T-cell (primary cell): ENCODE measurements at regions not wholly inside any gene's neighbourhood (a gene's known extent, or its start where the extent isn't known, plus 50 kb on each side); places are given as distances from the start of the nearest gene placed in this dataset.

ENCODE experiments used
- ATAC-seq, 4 experiments: fragments of 200-7000 bp in 3 of 4; fragments of 150-1000 bp in 1 of 4; cut with Tn5 transposase; replicated peaks in 1 of 4; 1 replicate in 3 of 4; 2 replicates in 1 of 4; pipeline ENCODE4 v1.10.0; 2021; ENCODE audit warnings: moderate library complexity in 3 of 4, mild to moderate bottlenecking in 2 of 4, moderate number of reproducible peaks in 1 of 4
- CTCF ChIA-PET, 2 donors: fragments of 300-600 bp; sonication (Branson Sonifier 250); formaldehyde crosslinking; loops; one replicate each; lab custom pipeline; 2022; ENCODE audit warnings: antibody characterized with exemption in 2 of 2; lab: Charles Lee
- POLR2A ChIA-PET, 2 donors: fragments of 300-600 bp; sonication (Branson Sonifier 250); formaldehyde crosslinking; loops; one replicate each; lab custom pipeline; 2022; ENCODE audit warnings: antibody characterized with exemption in 2 of 2; lab: Charles Lee
- DNase-seq, 35 experiments: peaks; one replicate each; pipeline versions ENCODE4 v3.0.0 to v3.0.0-alpha.2; 2013 to 2023
- H3K27ac ChIP-seq: one replicate; pipeline ENCODE4 v1.5.1; 2013; ENCODE audit warnings: low read length
- H3K27me3 ChIP-seq, 2 experiments: replicated peaks in 1 of 2; 1 replicate in 1 of 2; 2 replicates in 1 of 2; pipeline versions ENCODE4 v1.6.1 to v1.7.0; 2013; ENCODE audit warnings: low read length in 1 of 2, mixed read lengths in 1 of 2; ENCODE audit not compliant: control insufficient read depth in 2 of 2, insufficient read depth in 2 of 2; ENCODE audit errors: extremely low read depth in 1 of 2
- H3K36me3 ChIP-seq, 2 donors: 1 replicate in 1 of 2; 2 replicates in 1 of 2; pipeline versions ENCODE4 v1.6.1 to v1.7.0; 2013; ENCODE audit warnings: low read length in 1 of 2; ENCODE audit not compliant: control insufficient read depth in 2 of 2, insufficient read depth in 1 of 2; ENCODE audit errors: extremely low read depth in 1 of 2
- H3K4me1 ChIP-seq, 2 experiments: 1 replicate in 1 of 2; 2 replicates in 1 of 2; pipeline versions ENCODE4 v1.6.1 to v1.7.0; 2013; ENCODE audit warnings: low read length in 2 of 2, mixed read lengths in 1 of 2; ENCODE audit not compliant: insufficient read depth in 2 of 2, control insufficient read depth in 1 of 2; ENCODE audit errors: extremely low read depth in 1 of 2
- H3K4me3 ChIP-seq, 2 donors: 1 replicate in 1 of 2; 2 replicates in 1 of 2; pipeline versions ENCODE4 v1.5.1 to v1.7.0; 2013; ENCODE audit warnings: mild to moderate bottlenecking in 2 of 2, low read length in 1 of 2, moderate library complexity in 1 of 2; ENCODE audit not compliant: control insufficient read depth in 1 of 2; ENCODE audit errors: extremely low read depth in 1 of 2
- H3K9me3 ChIP-seq: 2 replicates; pipeline ENCODE4 v1.7.0; 2013
- H3K27ac Mint-ChIP-seq, 2 donors: one replicate each; pipeline ENCODE4 v1.8.0; 2020 to 2021; ENCODE audit warnings: mild to moderate bottlenecking in 2 of 2, mixed read lengths in 2 of 2
- H3K27me3 Mint-ChIP-seq, 2 donors: one replicate each; pipeline ENCODE4 v1.8.0; 2021 to 2022; ENCODE audit warnings: mixed read lengths in 2 of 2
- H3K36me3 Mint-ChIP-seq: one replicate; pipeline ENCODE4 v1.8.0; 2021; ENCODE audit warnings: mixed read lengths
- H3K4me1 Mint-ChIP-seq, 3 donors: one replicate each; pipeline ENCODE4 v1.8.0; 2020 to 2022; ENCODE audit warnings: mixed read lengths in 3 of 3, mild to moderate bottlenecking in 1 of 3
- H3K4me3 Mint-ChIP-seq, 3 donors: one replicate each; pipeline ENCODE4 v1.8.0; 2020 to 2022; ENCODE audit warnings: mild to moderate bottlenecking in 3 of 3, mixed read lengths in 3 of 3, moderate library complexity in 3 of 3
- H3K9me3 Mint-ChIP-seq, 3 donors: one replicate each; pipeline ENCODE4 v1.8.0; 2020 to 2022; ENCODE audit warnings: mixed read lengths in 3 of 3
- WGBS: methylation state at CpG from one replicate; pipeline ENCODE4 v1.1.5; 2013; ENCODE audit warnings: missing lambda C conversion rate; ENCODE audit not compliant: insufficient coverage; 5-methylcytosine and 5-hydroxymethylcytosine counted together

GRCh38 chr4:28788929-28789490, 1928.4 kb downstream of the STIM2 start:
- Histone ChIP-seq H3K27me3 (no peaks in the 10 kb centered on the region), H3K27ac (no peak overlapping the region), H3K4me3 (no peak overlapping the region), H3K4me1 (no peaks in the 10 kb centered on the region), H3K36me3 (no peaks in the 10 kb centered on the region), H3K9me3 (no peaks in the 10 kb centered on the region)
- DNase-seq: no peak
- POLR2A ChIA-PET: no interaction called here
- CTCF ChIA-PET: no interaction called here
- no peaks in the 10 kb centered on the region for H3K27me3 Mint-ChIP-seq
- no peaks in the 10 kb centered on the region for H3K36me3 Mint-ChIP-seq
- H3K4me3 Mint-ChIP-seq: no peak overlapping the region
- WGBS: 81% methylated on average over 6 of the region's 12 CpGs
- H3K4me1 Mint-ChIP-seq: no peaks in the 10 kb centered on the region
- no peak for ATAC-seq
- H3K27ac Mint-ChIP-seq: no peak overlapping the region
- peaks cover 2 to 26% (median 4%) of the 10 kb centered on the region in 3 donors for H3K9me3 Mint-ChIP-seq

GRCh38 chr4:28792917-28793597, 1927.1 kb upstream of the PCDH7 start:
- Mint-ChIP-seq H3K4me1 (no peaks in the 10 kb centered on the region), H3K27ac (no peak overlapping the region), H3K9me3 (peaks cover 1 to 27% (median 4%) of the 10 kb centered on the region in 3 donors), H3K27me3 (no peaks in the 10 kb centered on the region), H3K36me3 (no peaks in the 10 kb centered on the region), H3K4me3 (no peak overlapping the region)
- Histone ChIP-seq H3K4me1 (no peaks in the 10 kb centered on the region), H3K4me3 (no peak overlapping the region), H3K27ac (no peak overlapping the region), H3K9me3 (no peaks in the 10 kb centered on the region), H3K27me3 (no peaks in the 10 kb centered on the region), H3K36me3 (no peaks in the 10 kb centered on the region)
- no peak for DNase-seq
- no CpG with 5 or more reads among the region's 4 CpGs for WGBS
- CTCF ChIA-PET: no interaction called here
- no peak for ATAC-seq
- POLR2A ChIA-PET: no interaction called here

GRCh38 chr4:28799696-28800095, 1920.5 kb upstream of the PCDH7 start:
- Mint-ChIP-seq H3K36me3 (no peaks in the 10 kb centered on the region), H3K4me3 (no peak overlapping the region), H3K4me1 (no peaks in the 10 kb centered on the region), H3K9me3 (peaks cover 0 to 1% (median 0%) of the 10 kb centered on the region in 3 donors), H3K27me3 (no peaks in the 10 kb centered on the region), H3K27ac (no peak overlapping the region)
- WGBS: 90% methylated on average over 2 of the region's 2 CpGs
- Histone ChIP-seq H3K27me3 (no peaks in the 10 kb centered on the region), H3K4me1 (no peaks in the 10 kb centered on the region), H3K27ac (no peak overlapping the region), H3K9me3 (no peaks in the 10 kb centered on the region), H3K4me3 (no peak overlapping the region), H3K36me3 (no peaks in the 10 kb centered on the region)
- no peak for DNase-seq
- POLR2A ChIA-PET: no interaction called here
- no peak for ATAC-seq
- CTCF ChIA-PET: no interaction called here

DNA sequence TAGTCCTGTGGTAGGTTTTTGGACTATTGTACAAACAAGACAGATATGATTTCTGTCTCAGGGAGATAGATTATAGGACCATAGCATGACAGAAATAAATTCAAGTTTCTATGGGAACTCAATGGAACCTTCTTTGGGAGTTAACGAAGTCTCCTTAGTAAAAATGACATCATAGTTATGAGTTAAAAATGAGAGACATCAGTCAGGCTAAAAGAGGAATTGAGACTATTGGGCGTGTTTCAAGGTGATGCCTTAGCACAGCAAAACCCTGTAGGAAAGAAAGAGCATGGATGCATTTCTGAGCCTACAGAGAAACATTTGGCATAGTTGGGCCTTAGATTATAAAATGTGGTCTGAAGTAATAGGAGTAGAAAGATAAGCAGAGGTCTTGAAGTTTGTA, 1909.1 kb upstream of the PCDH7 start:
- Histone ChIP-seq H3K4me1 (no peaks in the 10 kb centered on the region), H3K4me3 (no peak overlapping the region), H3K9me3 (peaks cover 4% of the 10 kb centered on the region), H3K27ac (no peak overlapping the region), H3K36me3 (no peaks in the 10 kb centered on the region), H3K27me3 (no peaks in the 10 kb centered on the region)
- Mint-ChIP-seq H3K4me1 (no peaks in the 10 kb centered on the region), H3K36me3 (no peaks in the 10 kb centered on the region), H3K27me3 (no peaks in the 10 kb centered on the region), H3K4me3 (no peak overlapping the region), H3K27ac (no peak overlapping the region), H3K9me3 (peaks cover 27 to 36% (median 29%) of the 10 kb centered on the region in 3 donors)
- WGBS: 67% methylated on average over 1 of the region's 2 CpGs
- ChIA-PET POLR2A (no interaction called here), CTCF (no interaction called here)
- ATAC-seq: no peak
- no peak for DNase-seq

GRCh38 chr4:28822163-28822562, 1898.0 kb upstream of the PCDH7 start:
- H3K36me3 Mint-ChIP-seq: no peaks in the 10 kb centered on the region
- H3K27ac Mint-ChIP-seq: no peak overlapping the region
- ChIA-PET CTCF (interaction anchor here in 1 of 2 donors (0.6 kb wide), 1 partner anchor 565 kb away, joined by 3 read pairs; no protein-coding TSS in a partner anchor), POLR2A (no interaction called here)
- Histone ChIP-seq H3K36me3 (no peaks in the 10 kb centered on the region), H3K27ac (no peak overlapping the region), H3K27me3 (no peaks in the 10 kb centered on the region), H3K4me3 (no peak overlapping the region), H3K9me3 (no peaks in the 10 kb centered on the region), H3K4me1 (no peaks in the 10 kb centered on the region)
- H3K4me3 Mint-ChIP-seq: no peak overlapping the region
- ATAC-seq: no peak
- H3K27me3 Mint-ChIP-seq: no peaks in the 10 kb centered on the region
- no peak for DNase-seq
- H3K4me1 Mint-ChIP-seq: no peaks in the 10 kb centered on the region
- peaks cover 8 to 10% (median 10%) of the 10 kb centered on the region in 3 donors for H3K9me3 Mint-ChIP-seq

GRCh38 chr4:28827866-28828265, 1892.3 kb upstream of the PCDH7 start:
- H3K9me3 Mint-ChIP-seq: peaks cover 3 to 11% (median 7%) of the 10 kb centered on the region in 3 donors
- Histone ChIP-seq H3K27ac (no peak overlapping the region), H3K4me3 (no peak overlapping the region), H3K4me1 (no peaks in the 10 kb centered on the region), H3K27me3 (no peaks in the 10 kb centered on the region), H3K36me3 (no peaks in the 10 kb centered on the region), H3K9me3 (no peaks in the 10 kb centered on the region)
- ATAC-seq: no peak
- H3K27me3 Mint-ChIP-seq: no peaks in the 10 kb centered on the region
- H3K4me1 Mint-ChIP-seq: no peaks in the 10 kb centered on the region
- no peaks in the 10 kb centered on the region for H3K36me3 Mint-ChIP-seq
- POLR2A ChIA-PET: no interaction called here
- H3K4me3 Mint-ChIP-seq: no peak overlapping the region
- CTCF ChIA-PET: no interaction called here
- WGBS: 91% methylated on average over 16 of the region's 24 CpGs
- no peak overlapping the region for H3K27ac Mint-ChIP-seq
- DNase-seq: no peak
